NT2/D1 (cell line): ENCODE measurements at regions not wholly inside any gene's neighbourhood (a gene's known extent, or its start where the extent isn't known, plus 50 kb on each side); places are given as distances from the start of the nearest gene placed in this dataset.

Experiments used
- YY1 ChIP-seq: IDR thresholded peaks from 2 replicates; pipeline ENCODE4 v1.6.1; 2011; ENCODE audit not compliant: insufficient read length, insufficient read depth
- ZNF274 ChIP-seq: IDR thresholded peaks from 2 replicates; pipeline ENCODE4 v1.6.1; 2011; ENCODE audit warnings: mild to moderate bottlenecking, low read depth, low read length

- TF ChIP-seq YY1, result no peak
- no peak for TF ChIP-seq ZNF274
These were observed 325.4 kb downstream of the BRD1 start for GRCh38 chr22:49502126-49502826.
